ENCODE measurements at regions not wholly inside any gene's neighbourhood (a gene's known extent, or its start where the extent isn't known, plus 50 kb on each side); places are given as distances from the start of the nearest gene placed in this dataset.

DNA sequence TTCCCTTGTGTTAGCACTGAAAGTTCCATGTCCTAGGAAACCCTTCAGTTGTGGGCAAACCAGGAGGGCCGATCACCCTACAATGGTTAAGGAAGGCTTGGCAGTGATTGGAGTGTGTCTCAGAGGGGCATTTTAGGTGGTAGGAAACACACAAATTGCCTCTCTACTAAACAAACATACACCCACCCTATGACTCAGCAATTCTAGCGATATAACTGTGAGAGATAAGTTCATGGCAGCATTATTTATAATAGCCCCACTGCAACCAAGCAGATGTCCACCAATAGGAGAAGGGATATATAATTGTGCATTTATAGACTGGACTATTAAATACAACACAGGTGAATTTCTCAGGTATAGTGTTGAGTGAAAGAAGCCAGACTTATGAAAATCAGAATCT is 543.1 kb downstream of the UQCRFS1 start:
- Histone ChIP-seq H3K4me3 (ENCODE audit: low read depth, low read length) (no peak overlapping the region), H3K4me1 (ENCODE audit: control insufficient read depth, insufficient read depth, low read length) (peaks cover 18% of the 10 kb centered on the region), H3K36me3 (ENCODE audit: control insufficient read depth in 2 of 2, insufficient read depth in 1 of 2, low read length in 2 of 2) (peaks cover 0 to 33% of the 10 kb centered on the region in 2 experiments; a peak in 2 of 3 replicates), H3K9me3 (ENCODE audit: control insufficient read depth, insufficient read depth, low read depth, low read length) (peaks cover 4% of the 10 kb centered on the region), H3K27ac (ENCODE audit: extremely low read depth, low read depth, low read length) (no peak overlapping the region)
- POLR2A ChIA-PET, result no interaction called here
- CTCF ChIA-PET, result interaction anchor here (0.6 to 1.5 kb wide), 4 partner anchors 36 to 371 kb away, joined by 3 to 7 read pairs (median 4); no protein-coding TSS in a partner anchor
- TF ChIP-seq ZNF664 (tag by site-specific recombination; IDR thresholded peaks at IDR 0.05), result no peak
- TF ChIP-seq ZNF830 (tag by site-specific recombination; IDR thresholded peaks at IDR 0.05; ENCODE audit: low read depth), result no peak
- TF ChIP-seq ZIC2 (tag by site-specific recombination; IDR thresholded peaks at IDR 0.05), result no peak
- no peak for TF ChIP-seq HOXA7 (CRISPR knock-in tag; IDR thresholded peaks at IDR 0.05; ENCODE audit: borderline replicate concordance)
- no peak for TF ChIP-seq ZNF416 (tag by site-specific recombination; IDR thresholded peaks at IDR 0.05)
- TF ChIP-seq, protein P1, sequence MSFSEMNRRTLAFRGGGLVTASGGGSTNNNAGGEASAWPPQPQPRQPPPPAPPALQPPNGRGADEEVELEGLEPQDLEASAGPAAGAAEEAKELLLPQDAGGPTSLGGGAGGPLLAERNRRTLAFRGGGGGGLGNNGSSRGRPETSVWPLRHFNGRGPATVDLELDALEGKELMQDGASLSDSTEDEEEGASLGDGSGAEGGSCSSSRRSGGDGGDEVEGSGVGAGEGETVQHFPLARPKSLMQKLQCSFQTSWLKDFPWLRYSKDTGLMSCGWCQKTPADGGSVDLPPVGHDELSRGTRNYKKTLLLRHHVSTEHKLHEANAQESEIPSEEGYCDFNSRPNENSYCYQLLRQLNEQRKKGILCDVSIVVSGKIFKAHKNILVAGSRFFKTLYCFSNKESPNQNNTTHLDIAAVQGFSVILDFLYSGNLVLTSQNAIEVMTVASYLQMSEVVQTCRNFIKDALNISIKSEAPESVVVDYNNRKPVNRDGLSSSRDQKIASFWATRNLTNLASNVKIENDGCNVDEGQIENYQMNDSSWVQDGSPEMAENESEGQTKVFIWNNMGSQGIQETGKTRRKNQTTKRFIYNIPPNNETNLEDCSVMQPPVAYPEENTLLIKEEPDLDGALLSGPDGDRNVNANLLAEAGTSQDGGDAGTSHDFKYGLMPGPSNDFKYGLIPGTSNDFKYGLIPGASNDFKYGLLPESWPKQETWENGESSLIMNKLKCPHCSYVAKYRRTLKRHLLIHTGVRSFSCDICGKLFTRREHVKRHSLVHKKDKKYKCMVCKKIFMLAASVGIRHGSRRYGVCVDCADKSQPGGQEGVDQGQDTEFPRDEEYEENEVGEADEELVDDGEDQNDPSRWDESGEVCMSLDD (tag by site-specific recombination; IDR thresholded peaks at IDR 0.05), result no peak
- TF ChIP-seq YY2 (tag by site-specific recombination; IDR thresholded peaks at IDR 0.05), result no peak
- TF ChIP-seq ZSCAN23 (tag by site-specific recombination; IDR thresholded peaks at IDR 0.05), result no peak
- no peak for TF ChIP-seq ZNF585B (tag by site-specific recombination; IDR thresholded peaks at IDR 0.05)
- no peak for TF ChIP-seq ZNF341 (tag by site-specific recombination; IDR thresholded peaks at IDR 0.05; ENCODE audit: low read depth)
- TF ChIP-seq, protein P2, sequence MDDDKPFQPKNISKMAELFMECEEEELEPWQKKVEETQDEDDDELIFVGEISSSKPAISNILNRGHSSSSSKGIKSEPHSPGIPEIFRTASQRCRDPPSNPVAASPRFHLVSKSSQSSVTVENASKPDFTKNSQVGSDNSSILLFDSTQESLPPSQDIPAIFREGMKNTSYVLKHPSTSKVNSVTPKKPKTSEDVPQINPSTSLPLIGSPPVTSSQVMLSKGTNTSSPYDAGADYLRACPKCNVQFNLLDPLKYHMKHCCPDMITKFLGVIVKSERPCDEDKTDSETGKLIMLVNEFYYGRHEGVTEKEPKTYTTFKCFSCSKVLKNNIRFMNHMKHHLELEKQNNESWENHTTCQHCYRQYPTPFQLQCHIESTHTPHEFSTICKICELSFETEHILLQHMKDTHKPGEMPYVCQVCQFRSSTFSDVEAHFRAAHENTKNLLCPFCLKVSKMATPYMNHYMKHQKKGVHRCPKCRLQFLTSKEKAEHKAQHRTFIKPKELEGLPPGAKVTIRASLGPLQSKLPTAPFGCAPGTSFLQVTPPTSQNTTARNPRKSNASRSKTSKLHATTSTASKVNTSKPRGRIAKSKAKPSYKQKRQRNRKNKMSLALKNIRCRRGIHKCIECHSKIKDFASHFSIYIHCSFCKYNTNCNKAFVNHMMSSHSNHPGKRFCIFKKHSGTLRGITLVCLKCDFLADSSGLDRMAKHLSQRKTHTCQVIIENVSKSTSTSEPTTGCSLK (tag by site-specific recombination; IDR thresholded peaks at IDR 0.05), result no peak
- no peak for TF ChIP-seq YY1 (tag by site-specific recombination; IDR thresholded peaks at IDR 0.05)
- TF ChIP-seq ZNF354C (tag by site-specific recombination; IDR thresholded peaks at IDR 0.05; ENCODE audit: borderline replicate concordance, low read depth), result no peak
- no peak for TF ChIP-seq ZNF221 (tag by site-specific recombination; IDR thresholded peaks at IDR 0.05; ENCODE audit: borderline replicate concordance)
- no peak for TF ChIP-seq ZNF292 (tag by site-specific recombination; IDR thresholded peaks at IDR 0.05; ENCODE audit: borderline replicate concordance, low read depth)
- TF ChIP-seq SCRT1 (tag by site-specific recombination; IDR thresholded peaks at IDR 0.05; ENCODE audit: borderline replicate concordance), result no peak
- no peak for TF ChIP-seq ZNF274 (IDR thresholded peaks at IDR 0.05; ENCODE audit: low read length)
- no peak for TF ChIP-seq ZNF274 (tag by site-specific recombination; IDR thresholded peaks at IDR 0.05; ENCODE audit: borderline replicate concordance)
- TF ChIP-seq, protein P3, sequence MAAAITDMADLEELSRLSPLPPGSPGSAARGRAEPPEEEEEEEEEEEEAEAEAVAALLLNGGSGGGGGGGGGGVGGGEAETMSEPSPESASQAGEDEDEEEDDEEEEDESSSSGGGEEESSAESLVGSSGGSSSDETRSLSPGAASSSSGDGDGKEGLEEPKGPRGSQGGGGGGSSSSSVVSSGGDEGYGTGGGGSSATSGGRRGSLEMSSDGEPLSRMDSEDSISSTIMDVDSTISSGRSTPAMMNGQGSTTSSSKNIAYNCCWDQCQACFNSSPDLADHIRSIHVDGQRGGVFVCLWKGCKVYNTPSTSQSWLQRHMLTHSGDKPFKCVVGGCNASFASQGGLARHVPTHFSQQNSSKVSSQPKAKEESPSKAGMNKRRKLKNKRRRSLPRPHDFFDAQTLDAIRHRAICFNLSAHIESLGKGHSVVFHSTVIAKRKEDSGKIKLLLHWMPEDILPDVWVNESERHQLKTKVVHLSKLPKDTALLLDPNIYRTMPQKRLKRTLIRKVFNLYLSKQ (tag by site-specific recombination; IDR thresholded peaks at IDR 0.05; ENCODE audit: borderline replicate concordance), result no peak
- TF ChIP-seq, protein P4, sequence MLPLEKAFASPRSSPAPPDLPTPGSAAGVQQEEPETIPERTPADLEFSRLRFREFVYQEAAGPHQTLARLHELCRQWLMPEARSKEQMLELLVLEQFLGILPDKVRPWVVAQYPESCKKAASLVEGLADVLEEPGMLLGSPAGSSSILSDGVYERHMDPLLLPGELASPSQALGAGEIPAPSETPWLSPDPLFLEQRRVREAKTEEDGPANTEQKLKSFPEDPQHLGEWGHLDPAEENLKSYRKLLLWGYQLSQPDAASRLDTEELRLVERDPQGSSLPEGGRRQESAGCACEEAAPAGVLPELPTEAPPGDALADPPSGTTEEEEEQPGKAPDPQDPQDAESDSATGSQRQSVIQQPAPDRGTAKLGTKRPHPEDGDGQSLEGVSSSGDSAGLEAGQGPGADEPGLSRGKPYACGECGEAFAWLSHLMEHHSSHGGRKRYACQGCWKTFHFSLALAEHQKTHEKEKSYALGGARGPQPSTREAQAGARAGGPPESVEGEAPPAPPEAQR (tag by site-specific recombination; IDR thresholded peaks at IDR 0.05), result no peak
